Globus pallidus (tissue), 1 donor: ENCODE measurements at regions not wholly inside any gene's neighbourhood (a gene's known extent, or its start where the extent isn't known, plus 50 kb on each side); places are given as distances from the start of the nearest gene placed in this dataset.
A peak's percentile ranks its signal among the peaks of the same experiment; 100 is the strongest.
"Not testable (repeated sequence)": the region's sequence is repeated elsewhere in the genome, so short reads cannot be mapped to it uniquely, and the experiment has no call there.

Source experiments
- DNase-seq: peaks from one replicate; pipeline ENCODE4 v3.0.0-alpha.2; 2015; ENCODE audit warnings: low spot score

DNA sequence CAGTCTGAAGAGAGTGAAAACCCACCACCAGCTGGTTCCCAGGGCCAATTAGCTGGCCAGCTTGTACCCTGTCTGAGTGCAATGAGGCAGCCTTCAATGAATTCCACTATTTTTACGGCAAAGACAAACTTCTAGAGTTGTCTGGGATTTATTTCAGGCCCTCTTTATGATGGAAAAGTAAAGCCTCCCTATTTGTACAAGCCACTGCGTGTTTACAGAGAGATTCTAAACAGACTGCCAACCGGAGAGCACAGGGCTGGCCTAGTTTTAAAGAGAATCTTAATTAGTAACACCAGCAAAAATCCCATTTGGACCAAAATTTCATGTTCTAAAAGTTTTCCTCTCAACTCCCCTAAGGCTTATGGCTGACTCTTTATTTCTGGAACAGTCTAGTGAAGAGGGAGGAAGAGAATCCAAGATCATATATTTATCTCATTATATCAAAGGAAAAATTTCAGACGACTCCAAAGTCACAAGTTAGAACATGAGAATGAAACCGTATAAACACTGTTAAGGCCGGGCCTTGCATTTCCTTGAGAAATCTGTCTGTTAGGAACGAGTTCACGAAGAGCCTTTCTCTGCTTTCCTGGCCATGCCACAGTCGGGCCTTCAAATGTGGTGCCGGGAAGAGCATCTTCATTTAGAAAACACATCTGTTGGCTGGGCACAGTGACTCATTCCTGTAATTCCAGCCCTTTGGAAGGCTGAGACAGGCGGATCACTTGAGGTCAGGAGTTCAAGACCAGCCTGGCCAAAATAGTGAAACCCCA is 724.6 kb upstream of the NRP1 start:
- DNase-seq: peak; percentile 17

DNA sequence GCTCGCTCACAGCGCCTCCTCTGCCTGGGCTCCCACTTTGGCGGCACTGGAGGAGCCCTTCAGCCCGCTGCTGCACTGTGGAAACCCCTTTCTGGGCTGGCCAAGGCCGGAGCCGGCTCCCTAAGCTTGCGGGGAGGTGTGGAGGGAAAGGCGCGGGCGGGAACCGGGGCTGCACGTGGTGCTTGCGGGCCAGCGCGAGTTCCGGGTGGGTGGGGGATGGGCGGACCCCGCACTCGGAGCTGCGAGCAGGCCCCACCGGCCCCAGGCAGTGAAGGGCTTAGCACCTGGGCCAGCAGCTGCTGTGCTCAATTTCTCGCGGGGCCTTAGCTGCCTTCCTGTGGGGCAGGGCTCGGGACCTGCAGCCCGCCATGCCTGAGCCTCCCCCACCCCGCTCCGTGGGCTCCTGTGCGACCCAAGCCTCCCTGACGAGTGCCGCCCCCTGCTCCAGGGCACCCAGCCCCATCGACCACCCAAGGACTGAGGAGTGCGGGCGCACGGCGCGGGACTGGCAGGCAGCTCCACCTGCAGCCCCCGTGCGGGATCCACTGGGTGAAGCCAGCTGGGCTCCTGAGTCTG is 721.0 kb upstream of the NRP1 start:
- not testable (repeated sequence) for DNase-seq

DNA sequence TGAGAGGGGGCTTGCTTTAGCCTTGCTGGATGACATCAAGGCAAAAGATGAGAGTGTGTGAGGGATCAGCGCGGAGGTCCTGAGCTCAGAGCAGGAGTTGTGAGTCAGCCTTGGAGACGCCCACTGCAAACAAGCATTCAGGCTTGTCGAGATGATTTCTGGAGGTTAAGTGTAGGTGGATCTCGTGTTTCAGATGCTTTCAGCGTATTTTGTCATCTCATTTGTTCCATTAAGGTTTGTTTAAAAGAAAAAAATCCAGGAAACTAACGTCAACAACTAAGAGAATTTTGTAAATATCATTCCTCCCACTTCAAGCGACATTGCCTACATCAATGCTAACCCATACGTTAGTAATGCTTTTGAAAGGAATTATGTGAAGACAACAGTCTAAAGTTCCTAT is 715.4 kb upstream of the NRP1 start:
- no peak for DNase-seq

DNA sequence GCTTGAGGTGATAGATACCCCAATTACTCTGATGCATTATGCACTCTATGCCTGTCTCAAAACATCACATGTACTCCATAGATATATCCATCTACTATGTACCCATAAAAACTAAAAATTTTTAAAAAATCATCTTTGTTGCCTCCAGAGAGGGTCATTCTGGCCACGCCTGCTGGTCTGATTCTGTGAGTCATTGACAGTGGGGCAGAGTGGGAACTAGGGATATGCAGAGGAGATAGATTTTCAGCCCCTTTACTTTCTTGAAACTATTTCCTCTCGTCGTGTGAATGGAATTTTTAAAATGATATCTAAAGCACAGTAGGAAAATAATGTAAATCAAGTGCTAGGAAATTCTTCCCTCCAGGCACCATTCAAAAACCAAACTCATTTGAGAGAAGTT is 715.0 kb upstream of the NRP1 start:
- no peak for DNase-seq

DNA sequence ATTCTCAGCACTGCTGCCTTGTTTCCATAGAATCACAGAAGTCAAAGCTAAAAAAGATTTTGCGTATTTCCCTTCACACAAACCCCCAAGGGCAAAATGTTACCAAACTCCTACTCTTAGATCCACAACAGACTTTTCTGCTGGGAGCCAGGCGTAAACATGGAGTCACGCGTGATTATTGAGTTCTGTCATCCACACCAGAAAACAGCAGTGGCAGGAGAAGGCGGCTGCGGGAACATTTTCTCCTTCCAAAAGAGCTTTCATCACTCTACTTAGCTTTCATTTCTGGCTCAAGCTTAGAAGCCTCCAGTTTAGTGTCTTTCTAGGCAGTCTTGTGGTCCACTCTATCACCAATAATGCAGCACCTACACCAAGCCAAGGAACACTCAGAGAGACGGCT is 712.9 kb upstream of the NRP1 start:
- DNase-seq: no peak

DNA sequence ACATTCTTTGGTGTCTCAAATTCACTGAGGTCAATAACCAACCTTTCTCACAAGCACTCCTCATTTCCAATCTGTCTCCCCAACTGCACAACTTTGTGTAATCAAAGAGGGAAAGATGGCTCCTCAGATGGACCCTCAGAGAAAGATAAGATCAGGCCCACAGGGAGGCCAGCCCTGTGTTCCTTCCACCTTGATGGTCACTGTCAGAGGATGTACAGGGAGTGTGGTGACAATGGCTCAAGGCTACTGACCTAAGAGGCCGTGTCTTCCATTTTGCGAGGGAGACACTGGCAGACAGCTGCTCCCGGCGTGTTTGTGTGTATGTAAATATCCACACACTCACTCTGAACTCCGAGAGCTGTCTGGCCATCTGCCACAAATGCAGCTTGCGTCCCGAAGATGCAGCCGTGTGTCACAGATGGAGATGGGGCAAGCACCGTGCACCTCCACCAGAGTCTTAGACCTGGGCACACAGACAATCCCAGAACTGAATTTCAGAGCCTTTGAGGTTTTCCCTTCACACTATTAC is 712.1 kb upstream of the NRP1 start:
- no peak for DNase-seq

DNA sequence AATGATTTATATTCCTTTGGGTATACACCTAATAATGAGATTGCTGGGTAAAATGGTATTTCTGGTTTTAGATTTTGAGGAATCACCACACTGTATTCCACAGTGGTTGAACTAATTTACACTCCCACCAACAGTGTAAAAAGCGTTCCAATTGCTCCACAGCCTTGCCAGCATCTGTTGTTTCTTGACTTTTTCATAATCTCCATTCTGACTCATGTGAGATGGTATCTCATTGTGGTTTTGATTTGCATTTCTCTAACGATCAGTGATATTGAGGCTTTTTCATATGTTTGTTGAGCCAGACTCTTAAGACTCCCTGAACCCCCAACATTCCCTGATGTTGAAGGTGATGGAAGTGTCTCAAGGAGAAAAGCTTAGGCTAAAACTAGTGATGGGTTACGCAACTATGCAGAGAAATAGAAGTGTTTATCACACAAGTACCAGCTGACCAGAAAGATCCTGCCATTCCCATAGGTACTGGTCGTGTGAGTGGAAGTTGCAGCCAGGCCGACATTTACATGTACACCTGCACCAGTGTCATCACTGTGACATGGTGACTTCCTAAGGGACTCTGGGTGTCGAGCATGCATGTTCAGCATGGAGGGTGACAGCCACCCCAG is 711.2 kb upstream of the NRP1 start:
- no peak for DNase-seq

DNA sequence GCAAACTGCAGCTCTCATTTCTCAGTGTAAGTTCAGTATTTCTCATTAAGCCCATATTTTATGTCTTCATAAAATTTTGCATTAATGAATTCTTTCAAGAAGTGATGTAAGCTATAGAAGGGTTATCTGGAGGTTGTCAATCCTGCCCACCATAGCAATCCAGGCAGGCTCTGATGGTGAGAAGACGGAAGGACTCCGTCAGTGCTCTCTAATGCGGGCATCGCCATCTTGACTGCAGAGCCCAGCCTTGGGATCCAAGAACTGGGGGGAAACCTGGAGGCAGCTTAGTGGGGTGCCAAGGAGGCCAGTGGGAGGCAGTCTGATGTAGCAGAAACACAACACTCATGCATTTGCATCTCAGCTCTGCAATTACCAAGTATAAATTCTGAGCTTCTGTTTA is 707.4 kb upstream of the NRP1 start:
- no peak for DNase-seq

DNA sequence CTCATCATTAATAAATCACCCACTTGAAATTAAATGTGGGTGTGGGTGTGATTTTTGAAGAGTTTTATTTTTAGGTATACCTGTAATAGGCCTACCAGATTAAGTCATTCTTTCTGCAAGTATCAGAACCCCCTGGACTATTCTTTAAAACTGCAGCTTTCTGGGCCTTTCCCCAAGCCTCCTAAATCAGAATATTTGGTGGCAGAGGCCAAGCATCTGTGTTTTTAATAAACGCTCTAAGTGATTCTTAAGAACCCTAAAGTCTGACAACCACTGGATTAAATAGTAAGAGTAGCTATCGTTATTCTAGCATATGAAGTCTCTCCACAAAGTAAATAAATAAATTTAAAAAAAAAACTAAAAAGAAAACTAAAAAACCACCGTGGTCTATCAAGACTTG is 703.0 kb upstream of the NRP1 start:
- DNase-seq: no peak

DNA sequence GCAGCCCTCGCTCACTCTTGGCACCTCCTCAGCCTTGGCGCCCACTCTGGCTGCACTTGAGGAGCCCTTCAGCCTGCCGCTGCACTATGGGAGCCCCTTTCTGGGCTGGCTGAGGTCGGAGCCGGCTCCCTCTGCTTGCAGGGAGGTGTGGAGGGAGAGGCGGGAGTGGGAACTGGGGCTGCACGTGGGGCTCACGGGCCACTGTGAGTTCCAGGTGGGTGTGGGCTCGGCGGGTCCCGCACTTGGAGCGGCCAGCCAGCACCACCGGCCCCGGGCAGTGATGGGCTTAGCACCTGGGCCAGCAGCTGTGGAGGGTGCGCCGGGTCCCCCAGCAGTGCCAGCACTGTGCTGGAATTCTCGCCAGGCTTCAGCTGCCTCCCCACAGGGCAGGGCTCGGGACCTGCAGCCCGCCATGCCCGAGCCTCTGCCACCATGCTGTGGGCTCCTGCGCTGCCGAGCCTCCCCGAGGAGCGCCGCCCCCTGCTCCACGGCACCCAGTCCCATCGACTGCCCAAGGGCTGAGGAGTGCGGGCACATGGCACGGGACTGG is 700.8 kb upstream of the NRP1 start:
- not testable (repeated sequence) for DNase-seq

DNA sequence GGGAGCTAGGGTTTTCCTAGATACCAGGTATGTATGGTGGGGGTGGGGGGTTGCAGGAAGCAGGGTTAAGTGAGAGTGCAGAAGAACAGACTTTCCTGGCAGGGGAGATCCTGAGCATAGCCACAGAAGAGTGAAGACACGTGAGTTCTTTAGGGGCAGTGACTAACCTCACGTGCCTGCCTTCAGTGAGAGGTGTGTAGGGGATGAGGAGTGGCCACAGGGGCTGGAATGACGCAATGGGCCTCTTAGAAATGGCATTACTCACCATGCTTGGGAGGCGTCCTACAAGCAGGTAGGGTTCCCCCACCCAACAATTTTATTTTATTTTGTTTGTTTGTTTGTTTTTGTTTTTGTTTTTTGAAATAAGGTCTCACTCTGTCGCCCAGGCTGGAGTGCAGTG is 698.6 kb upstream of the NRP1 start:
- no peak for DNase-seq

DNA sequence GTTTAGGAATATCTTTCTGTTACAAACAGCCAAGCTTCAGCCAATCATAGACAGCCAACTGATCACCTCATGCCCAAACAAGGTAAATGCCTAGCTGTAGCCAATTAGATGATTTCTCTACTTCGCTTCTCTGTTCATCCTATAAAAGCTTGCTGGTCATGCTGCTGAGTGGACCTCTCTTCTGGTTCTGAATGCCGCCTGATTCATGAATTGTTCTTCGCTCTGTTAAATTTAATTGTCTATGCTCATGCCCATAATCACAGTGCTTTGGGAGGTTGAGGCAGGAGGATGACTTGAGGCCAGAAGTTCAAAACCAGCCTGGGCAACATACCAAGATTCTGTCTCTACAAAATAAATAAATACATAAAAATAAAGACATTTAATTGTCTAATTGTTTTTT is 698.1 kb upstream of the NRP1 start:
- no peak for DNase-seq

DNA sequence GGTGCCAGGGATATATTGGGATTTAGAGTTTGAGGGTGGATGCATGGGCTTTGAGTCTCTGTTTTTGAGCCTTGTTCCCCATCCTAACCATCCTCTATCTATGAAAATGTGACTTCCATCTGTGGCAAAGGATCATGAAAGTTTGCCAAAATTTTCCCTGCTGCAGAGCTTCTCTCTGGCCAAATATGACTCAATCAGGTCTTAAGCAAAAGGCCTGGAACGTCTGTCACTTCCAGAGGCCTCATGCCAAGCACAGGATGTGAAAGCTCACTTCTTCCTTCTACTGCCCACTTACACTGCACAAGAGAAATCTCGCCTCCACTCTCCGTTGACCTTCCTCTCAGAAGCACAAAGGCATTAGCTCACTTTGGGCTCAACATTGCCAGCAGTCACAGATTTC is 696.9 kb upstream of the NRP1 start:
- no peak for DNase-seq

DNA sequence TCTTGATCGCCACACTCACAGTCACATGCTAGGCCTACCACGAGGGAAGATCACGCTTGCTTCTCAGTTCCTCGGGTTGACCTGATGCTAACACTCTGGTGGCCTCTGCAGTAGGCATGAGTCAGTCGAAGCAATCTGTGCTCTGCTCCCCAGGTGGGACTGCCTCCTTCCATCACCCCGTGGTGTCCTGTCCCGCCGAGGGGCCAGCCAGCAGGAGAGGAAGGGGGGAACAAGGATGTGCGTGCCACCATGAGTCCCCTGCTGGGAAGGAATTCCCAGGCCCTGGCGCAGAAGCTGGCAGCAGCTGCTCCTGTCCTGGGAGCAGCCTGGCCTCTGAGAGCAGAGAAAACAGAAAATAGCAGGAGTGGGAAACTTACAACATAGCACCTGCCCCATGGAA is 695.0 kb upstream of the NRP1 start:
- DNase-seq: no peak

DNA sequence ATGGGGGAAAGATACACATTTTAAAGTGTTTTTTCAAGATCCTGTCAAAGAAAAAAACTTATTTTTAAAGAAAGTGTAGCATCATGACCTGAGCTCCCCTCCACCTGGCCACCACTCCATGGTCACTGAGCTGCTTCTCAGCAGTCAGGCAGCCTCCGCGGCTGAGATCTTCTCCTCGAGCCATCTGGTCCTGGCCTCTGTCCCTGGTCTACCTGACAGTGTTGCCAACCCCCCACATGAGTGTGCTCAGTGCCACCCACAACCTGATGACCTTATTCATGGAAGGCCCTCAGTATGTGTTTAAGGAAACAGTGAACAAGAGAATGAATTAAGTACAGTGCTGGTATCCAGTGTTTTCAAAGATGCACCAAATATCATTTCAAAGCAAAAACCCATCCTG is 694.5 kb upstream of the NRP1 start:
- DNase-seq: no peak

DNA sequence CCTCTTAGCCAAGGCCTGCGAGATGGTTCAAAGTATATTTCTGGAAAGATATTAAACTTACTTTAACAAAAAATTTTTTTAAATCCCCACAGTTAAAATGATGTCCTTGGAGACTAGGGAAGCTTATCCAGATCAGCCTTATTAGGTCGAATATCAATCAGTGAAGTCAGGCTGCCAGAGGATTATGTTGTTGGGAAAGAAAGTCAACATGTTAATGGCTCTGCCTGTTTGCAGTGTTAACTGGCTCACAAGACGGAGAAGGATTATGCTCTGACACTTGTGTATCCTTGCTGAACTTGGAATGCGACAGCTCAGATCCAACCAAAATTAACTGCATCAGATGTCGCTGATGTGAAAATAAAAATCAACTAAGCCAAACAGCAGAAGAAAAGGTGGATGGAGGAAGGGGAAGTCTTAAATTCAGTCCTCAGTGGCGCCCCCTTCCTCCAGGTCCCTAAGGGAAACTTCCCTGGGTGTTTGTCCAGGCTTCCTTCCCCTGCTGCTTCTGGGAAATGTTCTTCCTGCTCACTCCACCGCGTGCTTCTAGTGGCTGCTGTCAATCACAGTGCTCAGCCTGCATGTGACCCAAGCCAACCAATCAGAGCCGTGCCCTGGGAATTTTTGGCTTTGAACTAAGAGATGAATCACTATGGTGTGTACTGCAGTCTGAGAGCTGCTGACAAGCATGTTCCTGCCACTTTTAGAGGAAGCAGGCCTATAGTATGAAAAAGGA is 690.4 kb upstream of the NRP1 start:
- no peak for DNase-seq

DNA sequence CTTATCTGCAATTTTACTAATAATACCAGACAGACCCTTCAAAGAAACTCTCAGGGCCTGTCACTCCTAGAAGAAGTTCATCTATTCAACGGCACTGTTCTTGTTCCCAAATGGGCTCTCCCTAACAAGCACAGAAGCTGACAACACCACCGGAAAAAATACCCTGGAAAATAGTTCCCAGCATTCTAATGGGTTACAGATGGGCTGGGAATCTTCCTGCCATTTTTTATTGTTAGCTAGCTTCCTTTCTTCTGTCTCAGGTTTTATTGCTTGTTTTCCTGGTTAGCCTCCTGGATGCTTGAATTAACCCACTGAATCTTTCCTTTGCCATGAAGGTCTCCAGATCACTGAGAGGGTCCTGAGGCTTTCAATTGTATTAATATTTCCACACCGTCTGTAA is 689.8 kb upstream of the NRP1 start:
- no peak for DNase-seq

DNA sequence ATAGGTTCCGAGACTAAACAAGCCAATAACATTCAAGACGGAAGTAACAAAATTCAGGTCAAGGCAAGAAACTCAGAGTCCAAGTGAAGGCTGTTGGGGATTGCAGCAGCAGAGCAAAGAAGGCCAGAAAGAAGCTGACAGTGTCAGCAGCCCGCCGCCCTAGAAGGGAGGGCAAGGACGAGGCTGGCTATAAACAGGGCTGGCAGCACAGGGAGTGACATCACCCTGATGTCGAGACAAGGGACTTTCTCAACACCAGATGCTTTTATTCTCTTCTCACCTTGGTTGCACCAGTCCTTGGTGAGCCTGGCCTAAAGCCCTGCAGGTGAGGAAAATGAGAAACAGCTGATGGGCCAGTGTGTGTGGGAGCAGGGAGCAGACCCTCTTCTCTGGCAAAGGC is 687.7 kb upstream of the NRP1 start:
- DNase-seq: no peak

DNA sequence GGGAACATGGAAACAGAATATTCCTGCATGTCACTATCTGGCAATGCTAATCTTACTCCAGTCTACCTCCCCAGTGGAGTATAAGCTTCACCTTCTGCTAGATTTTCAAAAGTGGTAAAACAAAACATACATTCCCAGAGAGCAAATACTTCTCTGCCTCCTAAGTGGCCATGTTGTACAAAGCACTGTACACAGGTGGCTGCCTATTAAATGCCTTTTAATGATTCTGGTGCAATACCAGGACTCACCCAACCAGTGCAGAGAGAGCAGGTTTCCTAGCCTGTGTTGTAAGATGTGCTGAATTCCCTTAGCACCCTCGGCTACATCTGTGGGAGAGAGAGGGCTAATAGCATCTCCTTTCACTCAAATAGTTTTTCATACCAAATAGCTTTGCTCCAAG is 684.3 kb upstream of the NRP1 start:
- no peak for DNase-seq

DNA sequence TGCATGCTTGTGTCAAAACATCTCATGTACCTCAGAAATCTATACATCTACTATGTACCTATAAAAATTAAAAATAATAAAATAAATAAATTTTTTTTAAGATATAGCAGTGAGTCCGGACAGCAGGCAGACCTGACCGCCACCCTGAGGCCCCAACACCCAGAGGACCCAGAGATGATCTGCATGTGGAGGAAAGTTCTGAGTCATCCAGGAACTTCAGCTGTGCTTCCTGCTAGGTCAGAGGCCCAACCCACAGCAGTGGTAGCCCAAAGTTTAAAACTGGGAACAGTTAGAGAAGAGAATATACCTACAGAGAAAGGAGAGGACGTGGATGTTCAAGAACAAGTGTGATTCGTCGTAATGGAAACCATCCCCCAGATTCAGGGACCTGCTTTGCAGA is 683.7 kb upstream of the NRP1 start:
- DNase-seq: no peak

DNA sequence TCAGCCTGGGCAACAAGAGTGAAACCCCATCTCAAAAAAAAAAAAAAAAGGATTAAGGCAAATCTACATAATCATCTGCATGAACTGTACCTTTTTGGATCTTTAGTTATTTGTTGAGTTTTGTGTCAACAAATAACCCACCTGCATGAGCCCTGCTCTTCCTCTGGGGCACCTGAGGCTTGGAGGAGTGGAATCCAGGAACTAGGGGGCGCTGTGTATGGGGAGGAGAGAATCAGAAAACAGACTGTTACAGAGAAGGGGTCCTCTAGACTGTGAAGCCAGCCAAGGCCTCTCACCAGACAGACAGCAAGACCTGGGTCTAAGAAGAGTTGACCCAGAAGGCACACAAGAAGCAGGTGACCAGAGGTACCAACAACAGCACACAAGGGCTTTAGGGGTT is 682.8 kb upstream of the NRP1 start:
- DNase-seq: no peak

DNA sequence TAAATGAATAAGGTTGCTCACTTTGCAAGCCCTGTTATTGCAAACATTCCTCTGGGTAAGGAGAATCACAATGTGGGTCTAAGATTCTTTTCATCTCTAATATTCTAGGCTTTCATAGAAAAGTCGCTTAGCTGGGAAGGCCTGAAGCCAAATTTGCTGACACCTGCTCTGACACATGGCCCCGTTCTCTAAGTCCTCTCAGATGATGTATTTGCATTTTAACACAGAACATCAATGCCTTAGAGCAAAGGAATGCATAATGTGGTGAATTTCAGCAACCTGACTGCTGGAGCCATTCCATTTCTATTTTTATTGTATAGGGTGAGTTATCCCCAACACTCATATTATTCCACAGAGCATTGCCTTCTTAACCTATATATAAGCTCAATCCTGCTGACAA is 682.1 kb upstream of the NRP1 start:
- no peak for DNase-seq

DNA sequence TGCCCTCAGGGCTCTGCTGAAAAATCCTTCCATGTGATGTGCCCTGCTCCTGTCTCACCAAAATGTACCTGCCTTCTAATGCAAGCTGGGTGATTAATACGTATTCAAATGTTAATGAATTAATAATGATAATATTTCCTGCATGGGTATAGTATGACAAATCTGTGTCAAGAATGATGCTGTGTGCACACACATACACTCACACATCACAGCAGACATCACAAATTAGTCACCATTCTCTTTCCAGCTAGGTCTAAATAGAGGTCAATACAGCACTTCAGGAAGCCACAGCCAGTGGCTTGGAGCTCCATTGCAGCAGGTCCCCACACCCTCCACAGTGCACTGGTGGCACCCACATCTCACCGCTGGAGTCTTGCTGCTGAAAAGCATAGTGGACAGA is 681.2 kb upstream of the NRP1 start:
- no peak for DNase-seq
